Omental fat pad (tissue), 3 donors: ENCODE measurements at regions not wholly inside any gene's neighbourhood (a gene's known extent, or its start where the extent isn't known, plus 50 kb on each side); places are given as distances from the start of the nearest gene placed in this dataset.

ENCODE experiments used
- ATAC-seq: fragments of 150-250 bp; one replicate; pipeline ENCODE4 v1.9.1; 2016; ENCODE audit warnings: mild to moderate bottlenecking, moderate library complexity; ENCODE audit not compliant: low FRiP score
- DNase-seq: peaks from one replicate; pipeline ENCODE4 v3.0.0-alpha.2; 2019; ENCODE audit warnings: low spot score
- TF ChIP-seq, protein P1 (sequence below), 3 donors: fragments of 450-650 bp; IDR thresholded peaks; one replicate each; pipeline ENCODE4 v1.5.1; 2016 to 2017; ENCODE audit warnings: antibody characterized with exemption in 3 of 3, mild to moderate bottlenecking in 3 of 3, moderate library complexity in 2 of 3

DNA sequence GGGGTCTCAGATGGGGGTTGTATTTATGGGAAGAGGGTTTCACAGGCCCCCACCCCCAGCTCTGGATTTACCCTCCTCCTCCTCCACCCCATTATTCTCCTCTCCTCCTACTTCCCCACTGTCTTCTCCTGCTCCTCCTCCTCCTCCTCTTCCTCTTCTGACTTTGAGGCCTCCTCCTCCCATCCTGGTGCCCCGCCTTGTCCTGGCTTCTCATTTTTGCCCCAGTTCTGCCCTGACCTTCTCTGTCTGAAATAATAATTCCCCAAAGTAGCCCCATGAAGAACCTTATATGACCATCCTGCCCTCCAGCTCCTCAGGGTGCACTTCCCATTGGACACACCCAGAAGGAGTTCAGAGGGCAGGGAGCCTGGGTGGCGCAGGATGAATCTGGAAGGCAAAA, 351.4 kb upstream of the GATB start:
- DNase-seq, result no peak
- TF ChIP-seq, protein P1, sequence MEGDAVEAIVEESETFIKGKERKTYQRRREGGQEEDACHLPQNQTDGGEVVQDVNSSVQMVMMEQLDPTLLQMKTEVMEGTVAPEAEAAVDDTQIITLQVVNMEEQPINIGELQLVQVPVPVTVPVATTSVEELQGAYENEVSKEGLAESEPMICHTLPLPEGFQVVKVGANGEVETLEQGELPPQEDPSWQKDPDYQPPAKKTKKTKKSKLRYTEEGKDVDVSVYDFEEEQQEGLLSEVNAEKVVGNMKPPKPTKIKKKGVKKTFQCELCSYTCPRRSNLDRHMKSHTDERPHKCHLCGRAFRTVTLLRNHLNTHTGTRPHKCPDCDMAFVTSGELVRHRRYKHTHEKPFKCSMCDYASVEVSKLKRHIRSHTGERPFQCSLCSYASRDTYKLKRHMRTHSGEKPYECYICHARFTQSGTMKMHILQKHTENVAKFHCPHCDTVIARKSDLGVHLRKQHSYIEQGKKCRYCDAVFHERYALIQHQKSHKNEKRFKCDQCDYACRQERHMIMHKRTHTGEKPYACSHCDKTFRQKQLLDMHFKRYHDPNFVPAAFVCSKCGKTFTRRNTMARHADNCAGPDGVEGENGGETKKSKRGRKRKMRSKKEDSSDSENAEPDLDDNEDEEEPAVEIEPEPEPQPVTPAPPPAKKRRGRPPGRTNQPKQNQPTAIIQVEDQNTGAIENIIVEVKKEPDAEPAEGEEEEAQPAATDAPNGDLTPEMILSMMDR (IDR thresholded peaks at IDR 0.05), result no peak
- ATAC-seq, result no peak

DNA sequence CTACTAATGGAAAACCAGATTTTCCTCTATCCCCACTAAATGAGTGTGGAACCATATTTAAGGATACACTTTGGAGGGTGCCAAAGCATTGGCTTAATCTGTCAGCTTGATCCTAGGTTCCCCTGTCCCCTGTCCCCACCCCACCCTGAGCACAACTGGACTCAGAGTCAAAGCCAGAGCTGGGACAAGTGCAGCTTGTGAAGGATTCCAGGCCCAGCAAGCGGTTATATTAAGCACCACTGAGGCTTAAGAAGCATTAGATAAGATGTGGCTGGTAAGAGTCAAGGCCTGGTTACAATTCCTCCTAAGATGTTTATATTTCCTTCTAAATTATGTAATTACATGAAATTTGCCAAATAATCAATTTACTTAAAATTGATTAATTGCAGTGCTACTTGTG, 350.0 kb upstream of the GATB start:
- TF ChIP-seq, protein P1 (IDR thresholded peaks at IDR 0.05), result no peak
- ATAC-seq (no peak), DNase-seq (no peak)

DNA sequence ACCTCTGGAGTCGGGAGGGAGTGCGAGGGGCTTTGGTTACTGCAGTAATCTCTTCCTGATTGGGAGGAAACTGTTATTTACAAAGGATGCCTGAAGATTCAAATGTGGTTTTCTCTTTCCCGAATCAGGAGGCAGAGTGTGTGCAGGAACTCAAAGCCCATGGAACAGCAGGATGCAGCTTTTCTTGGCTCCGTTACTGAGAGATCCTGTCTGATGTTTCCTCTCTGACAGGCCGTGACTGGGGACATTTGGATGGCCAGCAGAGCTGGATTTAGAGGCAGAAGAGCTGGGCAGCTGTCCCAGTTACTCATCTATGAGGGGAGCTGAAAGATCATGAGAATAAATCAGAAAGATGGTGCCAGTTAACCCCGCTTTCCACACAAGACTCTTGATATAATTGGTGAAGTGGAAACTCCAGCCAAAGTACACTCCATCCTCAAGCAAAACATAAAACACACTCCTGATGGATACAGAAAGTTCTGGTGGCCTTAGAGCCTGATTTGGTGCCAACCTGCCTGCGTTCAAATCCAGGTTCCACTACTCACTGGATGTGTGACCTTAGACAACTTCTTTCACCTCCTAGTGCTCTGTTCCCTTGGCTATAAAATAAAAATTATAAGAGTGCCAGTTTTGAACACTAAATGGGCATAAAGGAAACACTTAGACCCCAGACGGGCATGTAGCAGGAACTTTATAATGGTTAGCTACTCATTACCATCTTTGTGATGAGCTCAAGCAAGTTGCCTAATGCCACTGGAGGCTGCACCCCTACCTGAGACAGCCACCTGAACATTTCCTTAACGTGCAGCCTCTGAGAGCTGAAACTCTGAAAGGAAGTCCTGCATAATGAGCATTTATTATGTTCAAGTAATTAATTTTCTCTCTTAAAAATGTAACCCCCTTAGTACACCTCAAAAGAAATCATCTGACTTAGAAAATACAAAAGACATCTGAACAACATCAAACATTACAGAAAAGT, 349.0 kb upstream of the GATB start:
- DNase-seq (no peak), ATAC-seq (no peak)
- TF ChIP-seq, protein P1 (IDR thresholded peaks at IDR 0.05), result no peak

DNA sequence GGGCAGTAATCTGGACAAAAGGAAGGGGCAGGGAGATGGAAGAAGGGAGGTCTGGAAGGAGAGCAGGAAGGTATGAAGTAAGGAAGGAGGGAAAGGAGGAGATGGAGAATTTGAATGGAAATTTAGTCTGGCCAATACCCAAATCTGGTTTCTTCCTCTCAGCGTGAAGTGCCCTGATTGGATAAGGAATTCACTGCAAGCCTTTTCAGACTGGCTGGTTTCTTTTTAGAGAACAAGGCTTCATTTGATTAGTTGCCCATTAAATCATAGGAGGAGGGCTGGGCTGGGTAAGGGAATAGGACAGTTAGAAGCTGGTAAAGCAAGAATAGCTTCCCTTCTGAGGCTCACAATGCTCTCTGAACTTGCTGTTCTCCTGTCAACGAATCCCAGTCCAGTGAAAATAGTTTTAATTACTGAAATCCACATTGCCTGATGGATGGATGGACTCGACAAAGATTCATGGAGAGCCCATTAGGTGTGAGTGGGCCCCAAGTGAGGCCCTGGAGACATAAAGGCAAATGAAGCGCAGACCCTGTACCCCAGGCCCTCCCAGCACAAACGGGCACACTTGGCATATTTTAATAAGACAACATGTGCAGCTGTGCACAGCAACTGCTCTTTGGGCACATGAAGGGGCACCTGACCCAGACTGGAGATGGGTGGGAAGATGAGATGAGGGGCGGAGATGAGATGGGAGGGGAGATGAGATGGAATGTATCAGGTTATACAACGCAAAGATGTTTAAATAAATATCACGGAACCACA, 347.1 kb upstream of the GATB start:
- TF ChIP-seq, protein P1 (IDR thresholded peaks at IDR 0.05), result no peak
- DNase-seq, result no peak
- ATAC-seq, result no peak

DNA sequence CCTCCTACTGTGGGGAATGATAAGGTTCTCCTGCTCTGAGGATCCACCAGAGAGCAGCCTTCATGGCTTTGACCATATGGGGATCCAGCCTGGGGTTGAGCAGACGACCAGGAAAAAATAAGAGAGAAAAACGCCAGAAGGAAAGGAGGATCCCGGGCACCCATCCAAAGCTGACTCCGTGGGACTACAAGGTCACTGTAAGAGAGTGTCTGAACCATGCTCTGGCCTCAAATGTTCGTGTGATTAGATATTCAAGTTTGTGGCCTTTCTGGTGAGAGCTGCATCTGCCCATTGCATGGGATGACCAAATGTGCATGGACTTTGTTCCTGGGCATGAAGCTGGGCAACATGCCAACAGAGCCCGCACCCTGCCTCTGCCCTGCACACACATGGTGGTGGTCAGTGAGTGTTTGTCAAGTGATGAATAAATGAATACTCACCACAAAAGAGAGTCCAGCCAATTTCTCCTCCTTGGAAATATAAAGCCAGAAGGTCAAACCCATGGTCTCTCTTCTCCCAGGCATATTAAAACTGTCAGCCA, 346.0 kb upstream of the GATB start:
- TF ChIP-seq, protein P1 (IDR thresholded peaks at IDR 0.05), result no peak
- DNase-seq (no peak), ATAC-seq (no peak)

DNA sequence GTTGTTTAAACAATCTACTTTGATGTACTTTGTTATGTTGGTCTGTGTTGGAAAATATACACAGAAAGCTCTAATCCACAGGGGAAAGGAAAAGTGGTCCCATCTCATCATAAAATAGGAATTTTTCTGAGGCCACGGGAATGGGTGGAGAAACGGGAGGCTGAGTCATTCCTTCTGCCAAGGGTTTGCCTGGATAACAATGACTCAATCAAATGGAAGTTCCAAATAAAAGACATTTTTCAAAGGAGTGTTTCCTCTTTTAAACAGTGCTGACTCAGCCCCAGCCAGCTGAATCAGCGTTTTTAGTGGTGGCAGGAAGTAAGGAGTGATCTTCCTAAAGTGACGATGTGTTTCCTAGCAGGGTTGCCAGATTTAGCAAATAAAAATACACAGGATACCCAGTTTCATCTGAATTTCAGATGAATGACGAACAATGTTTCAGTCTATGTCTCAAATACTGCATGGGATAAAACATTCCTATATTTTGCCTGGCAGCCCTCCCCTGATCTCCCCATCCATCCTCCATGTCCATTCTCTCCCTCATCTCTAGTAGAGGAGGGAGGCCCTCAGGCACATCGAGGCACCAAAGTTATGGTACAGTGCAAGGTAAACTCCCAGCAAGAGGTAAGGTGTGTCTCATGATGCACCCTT, 345.4 kb upstream of the GATB start:
- ATAC-seq (peak; percentile 92), DNase-seq (peak; percentile 89)
- TF ChIP-seq, protein P1 (IDR thresholded peaks at IDR 0.05), result no peak
